ENCODE measurements at regions not wholly inside any gene's neighbourhood (a gene's known extent, or its start where the extent isn't known, plus 50 kb on each side); places are given as distances from the start of the nearest gene placed in this dataset.

- Histone ChIP-seq H3K4me1 (ENCODE audit: insufficient read depth, low read length, poor library complexity, severe bottlenecking) (no peaks in the 10 kb centered on the region), H3K36me3 (ENCODE audit: insufficient read depth, low read length, poor library complexity, severe bottlenecking) (no peaks in the 10 kb centered on the region), H3K27me3 (replicated peaks; ENCODE audit: insufficient read depth, low read depth, low read length, poor library complexity) (no peaks in the 10 kb centered on the region), H3K4me3 (ENCODE audit: low read depth, low read length, poor library complexity, severe bottlenecking) (no peak overlapping the region), H3K27ac (ENCODE audit: low read depth, low read length, poor library complexity, severe bottlenecking) (no peak overlapping the region), H3K9me3 (ENCODE audit: low read depth, low read length, poor library complexity, severe bottlenecking) (peaks cover 11% of the 10 kb centered on the region)
- BruUV-seq (replicated peaks) = no TSS peak
- intact Hi-C loops (cut with micrococcal nuclease; ENCODE audit: unreplicated experiment) = no loop called here
- TF ChIP-seq EZH2 (IDR thresholded peaks at IDR 0.05; ENCODE audit: borderline replicate concordance, low read depth, low read length, poor library complexity, severe bottlenecking) = no peak
- no peak for TF ChIP-seq CTCF (conservative IDR thresholded peaks at IDR 0.05; ENCODE audit: low read depth, low read length)
- POLR2A ChIA-PET (ENCODE audit: low non-redundant PET) = no interaction called here
- no peak for DNase-seq (ENCODE audit: low spot score)
- CTCF ChIA-PET = no interaction called here
These were observed 222.9 kb downstream of the GALR1 start for GRCh38 chr18:77472509-77472908.

GRCh38 chr18:77478646-77479442, 229.2 kb downstream of the GALR1 start:
- no peak overlapping the region for H3K4me3 ChIP-seq (ENCODE audit: low read depth, low read length, poor library complexity, severe bottlenecking)
- H3K4me1 ChIP-seq (ENCODE audit: insufficient read depth, low read length, poor library complexity, severe bottlenecking) = no peaks in the 10 kb centered on the region
- no peak for TF ChIP-seq CTCF (conservative IDR thresholded peaks at IDR 0.05; ENCODE audit: low read depth, low read length)
- TF ChIP-seq EZH2 (IDR thresholded peaks at IDR 0.05; ENCODE audit: borderline replicate concordance, low read depth, low read length, poor library complexity, severe bottlenecking) = no peak
- no peaks in the 10 kb centered on the region for H3K36me3 ChIP-seq (ENCODE audit: insufficient read depth, low read length, poor library complexity, severe bottlenecking)
- no TSS peak for BruUV-seq (replicated peaks)
- H3K9me3 ChIP-seq (ENCODE audit: low read depth, low read length, poor library complexity, severe bottlenecking) = peaks cover 11% of the 10 kb centered on the region
- DNase-seq (ENCODE audit: low spot score) = no peak
- ChIA-PET CTCF (no interaction called here), POLR2A (ENCODE audit: low non-redundant PET) (no interaction called here)
- H3K27me3 ChIP-seq (replicated peaks; ENCODE audit: insufficient read depth, low read depth, low read length, poor library complexity) = no peaks in the 10 kb centered on the region
- intact Hi-C loops (cut with micrococcal nuclease; ENCODE audit: unreplicated experiment) = no loop called here
- H3K27ac ChIP-seq (ENCODE audit: low read depth, low read length, poor library complexity, severe bottlenecking) = no peak overlapping the region

- CTCF ChIA-PET = no interaction called here
- intact Hi-C loops (cut with micrococcal nuclease; ENCODE audit: unreplicated experiment) = no loop called here
- BruUV-seq (replicated peaks) = no TSS peak
- no peak overlapping the region for H3K4me3 ChIP-seq (ENCODE audit: low read depth, low read length, poor library complexity, severe bottlenecking)
- H3K4me1 ChIP-seq (ENCODE audit: insufficient read depth, low read length, poor library complexity, severe bottlenecking) = no peaks in the 10 kb centered on the region
- no peak for TF ChIP-seq EZH2 (IDR thresholded peaks at IDR 0.05; ENCODE audit: borderline replicate concordance, low read depth, low read length, poor library complexity, severe bottlenecking)
- TF ChIP-seq CTCF (conservative IDR thresholded peaks at IDR 0.05; ENCODE audit: low read depth, low read length) = no peak
- H3K27ac ChIP-seq (ENCODE audit: low read depth, low read length, poor library complexity, severe bottlenecking) = no peak overlapping the region
- DNase-seq (ENCODE audit: low spot score) = no peak
- no peaks in the 10 kb centered on the region for H3K27me3 ChIP-seq (replicated peaks; ENCODE audit: insufficient read depth, low read depth, low read length, poor library complexity)
- POLR2A ChIA-PET (ENCODE audit: low non-redundant PET) = no interaction called here
- H3K9me3 ChIP-seq (ENCODE audit: low read depth, low read length, poor library complexity, severe bottlenecking) = peaks cover 14% of the 10 kb centered on the region
- H3K36me3 ChIP-seq (ENCODE audit: insufficient read depth, low read length, poor library complexity, severe bottlenecking) = no peaks in the 10 kb centered on the region
These were observed 231.9 kb downstream of the GALR1 start for GRCh38 chr18:77481541-77481940.
